Duodenal mucosa (tissue), 2 donors: ENCODE measurements at regions not wholly inside any gene's neighbourhood (a gene's known extent, or its start where the extent isn't known, plus 50 kb on each side); places are given as distances from the start of the nearest gene placed in this dataset.
"Not testable (repeated sequence)": the region's sequence is repeated elsewhere in the genome, so short reads cannot be mapped to it uniquely, and the experiment has no call there.

Experiments
- H3K27ac ChIP-seq: one replicate; pipeline ENCODE4 v1.7.0; 2013; ENCODE audit warnings: low read depth, low read length
- H3K27me3 ChIP-seq, 2 donors: one replicate each; pipeline ENCODE4 v1.7.0; 2013; ENCODE audit warnings: low read length in 2 of 2, control low read depth in 1 of 2; ENCODE audit not compliant: insufficient read depth in 2 of 2, control insufficient read depth in 1 of 2
- H3K36me3 ChIP-seq, 2 donors: one replicate each; pipeline ENCODE4 v1.7.0; 2013; ENCODE audit warnings: low read length in 2 of 2, control low read depth in 1 of 2; ENCODE audit not compliant: insufficient read depth in 2 of 2, control insufficient read depth in 1 of 2
- H3K4me1 ChIP-seq, 2 donors: one replicate each; pipeline ENCODE4 v1.7.0; 2013; ENCODE audit warnings: low read length in 2 of 2, control low read depth in 1 of 2; ENCODE audit not compliant: insufficient read depth in 2 of 2, control insufficient read depth in 1 of 2
- H3K4me3 ChIP-seq, 2 donors: one replicate each; pipeline ENCODE4 v1.7.0; 2013; ENCODE audit warnings: low read length in 2 of 2, low read depth in 1 of 2
- H3K9ac ChIP-seq, 2 donors: one replicate each; pipeline ENCODE4 v1.7.0; 2013; ENCODE audit warnings: low read length in 2 of 2, low read depth in 1 of 2
- H3K9me3 ChIP-seq, 2 donors: one replicate each; pipeline ENCODE4 v1.7.0; 2013; ENCODE audit warnings: low read length in 2 of 2, control low read depth in 1 of 2; ENCODE audit not compliant: control insufficient read depth in 1 of 2

DNA sequence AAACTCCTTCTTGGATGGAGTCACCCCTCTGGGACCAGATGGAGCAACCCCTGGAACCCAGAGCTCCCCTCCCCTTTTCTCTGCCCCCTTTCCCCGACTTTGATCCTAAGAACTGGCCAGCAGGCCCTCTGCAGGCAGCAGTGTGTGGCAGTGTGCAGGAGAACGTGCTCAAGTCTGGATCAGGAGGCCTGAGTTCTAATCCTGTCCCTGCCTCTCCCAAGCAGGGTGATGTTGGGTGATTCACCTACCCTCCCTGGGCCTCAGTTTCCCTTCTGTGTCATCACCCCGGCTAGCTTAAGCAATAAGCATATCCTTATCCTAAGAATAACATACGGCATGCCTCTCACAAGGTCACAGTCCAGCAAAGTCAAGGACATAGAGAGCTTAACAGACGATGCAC lies 67.6 kb downstream of the C9orf50 start:
- Histone ChIP-seq H3K9ac (no peak overlapping the region), H3K36me3 (no peaks in the 10 kb centered on the region), H3K27me3 (peaks cover 22 to 24% of the 10 kb centered on the region in 2 donors), H3K9me3 (no peaks in the 10 kb centered on the region), H3K4me1 (peaks cover 0 to 8% of the 10 kb centered on the region in 2 donors), H3K27ac (no peak overlapping the region), H3K4me3 (no peak overlapping the region)

DNA sequence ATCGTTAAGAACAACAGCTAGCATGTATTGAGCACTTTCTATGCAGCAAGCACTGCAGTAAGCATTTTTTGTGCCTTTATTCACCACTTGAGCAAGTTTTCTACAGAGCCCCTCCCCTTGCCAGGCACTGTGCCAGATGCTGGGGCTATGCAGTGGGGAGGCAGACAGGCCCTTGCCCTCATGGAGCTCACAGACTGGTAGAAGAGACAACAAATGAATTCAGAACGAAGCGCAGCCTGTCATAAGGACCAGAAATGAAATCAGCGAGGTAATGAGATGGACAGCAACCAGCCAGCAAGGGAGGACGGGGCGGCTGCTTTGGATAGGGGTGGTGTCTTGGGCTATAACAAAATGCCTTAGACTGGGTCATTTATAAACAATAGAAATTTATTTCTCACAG lies 68.8 kb downstream of the C9orf50 start:
- Histone ChIP-seq H3K4me3 (no peak overlapping the region), H3K36me3 (no peaks in the 10 kb centered on the region), H3K9me3 (no peaks in the 10 kb centered on the region), H3K27me3 (peaks cover 22 to 24% of the 10 kb centered on the region in 2 donors), H3K9ac (no peak overlapping the region), H3K27ac (no peak overlapping the region), H3K4me1 (peaks cover 0 to 8% of the 10 kb centered on the region in 2 donors)

DNA sequence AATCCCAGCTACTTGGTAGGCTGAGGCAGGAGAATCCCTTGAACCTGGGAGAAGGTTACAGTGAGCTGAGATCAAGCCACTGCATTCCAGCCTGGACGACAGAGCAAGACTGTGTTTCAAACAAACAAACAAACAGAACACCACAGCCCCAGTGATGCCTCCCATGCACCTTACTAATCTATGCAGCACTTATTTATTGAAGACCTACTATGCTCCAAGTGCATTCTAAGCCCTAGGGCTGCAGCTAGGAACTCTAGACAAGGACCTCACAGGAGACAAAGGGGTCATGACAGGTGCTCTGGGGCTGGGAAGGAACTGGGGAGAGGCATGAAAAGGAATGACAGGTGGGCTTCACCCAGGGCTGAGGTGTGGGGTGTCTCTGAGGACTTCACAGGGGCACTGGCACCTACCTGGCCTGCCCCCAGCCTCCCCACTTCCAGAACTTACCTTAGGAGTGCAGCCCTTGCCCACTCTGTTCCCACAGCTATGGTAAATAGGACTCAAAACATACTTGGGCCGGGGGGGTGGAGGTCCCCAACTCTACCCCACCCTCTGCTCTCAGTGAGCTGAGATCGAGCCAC lies 69.4 kb downstream of the C9orf50 start:
- no peak overlapping the region for H3K4me3 ChIP-seq
- peaks cover 0 to 8% of the 10 kb centered on the region in 2 donors for H3K4me1 ChIP-seq
- H3K9me3 ChIP-seq = no peaks in the 10 kb centered on the region
- H3K27ac ChIP-seq = no peak overlapping the region
- peaks cover 22 to 24% of the 10 kb centered on the region in 2 donors for H3K27me3 ChIP-seq
- no peaks in the 10 kb centered on the region for H3K36me3 ChIP-seq
- no peak overlapping the region for H3K9ac ChIP-seq

DNA sequence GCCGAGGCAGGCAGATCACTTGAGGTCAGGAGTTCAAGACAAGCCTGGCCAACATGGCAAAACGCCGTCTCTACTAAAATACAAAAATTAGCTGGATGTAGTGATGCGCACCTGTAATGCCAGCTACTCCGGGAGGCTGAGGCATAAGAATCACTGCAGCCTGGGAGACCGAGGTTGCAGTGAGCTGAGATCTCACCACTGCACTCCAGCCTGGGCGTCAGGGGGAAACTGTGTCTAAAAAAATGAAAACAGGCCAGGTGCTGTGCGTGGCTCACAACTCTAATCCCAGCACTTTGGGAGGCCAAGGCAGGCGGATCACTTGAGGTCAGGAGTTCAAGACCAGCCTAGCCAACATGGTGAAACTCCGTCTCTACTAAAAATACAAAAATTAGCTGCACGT lies 69.9 kb downstream of the C9orf50 start:
- not testable (repeated sequence) for H3K9ac ChIP-seq, H3K9me3 ChIP-seq, H3K4me1 ChIP-seq, H3K4me3 ChIP-seq, H3K27ac ChIP-seq, H3K36me3 ChIP-seq
- H3K27me3 ChIP-seq = peaks cover 22 to 24% of the 10 kb centered on the region in 2 donors

DNA sequence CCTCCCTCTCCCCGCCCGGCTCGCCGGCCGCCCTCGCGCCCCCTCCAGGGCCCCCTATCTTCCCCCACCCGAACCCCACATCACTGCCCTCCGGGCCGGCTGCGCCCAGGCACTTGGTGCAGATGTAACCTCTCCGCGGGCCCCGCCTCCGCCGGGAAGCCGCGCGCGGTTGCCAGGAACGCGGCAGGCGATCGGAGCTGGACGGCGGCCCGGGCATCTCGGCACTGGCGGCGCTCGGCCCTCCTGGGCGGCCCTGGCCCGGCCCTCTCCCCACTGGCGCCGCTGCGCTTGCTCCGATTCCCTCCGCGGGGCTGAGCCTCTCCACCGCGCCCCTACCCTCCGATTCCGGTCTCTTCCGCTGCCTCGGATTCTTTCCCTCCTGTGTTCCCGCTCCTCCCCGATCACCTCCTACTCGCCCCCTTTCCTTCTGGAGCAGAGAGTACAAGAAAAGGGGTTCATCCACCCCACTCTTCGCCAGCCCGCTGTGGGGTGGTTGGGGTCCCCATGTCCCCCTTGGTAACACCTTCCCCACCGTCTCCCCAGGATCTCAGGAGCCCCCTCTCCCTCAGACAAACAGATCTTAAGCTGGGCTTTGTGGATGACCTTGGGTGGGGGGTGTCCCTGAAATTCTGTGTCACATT lies 70.6 kb downstream of the C9orf50 start:
- Histone ChIP-seq H3K9me3 (no peaks in the 10 kb centered on the region), H3K36me3 (no peaks in the 10 kb centered on the region), H3K4me1 (peaks cover 0 to 8% of the 10 kb centered on the region in 2 donors), H3K27ac (peak overlapping the region; percentile 73), H3K27me3 (peaks cover 22 to 24% of the 10 kb centered on the region in 2 donors), H3K9ac (no peak overlapping the region), H3K4me3 (peak overlapping the region; percentile 36 to 47)

DNA sequence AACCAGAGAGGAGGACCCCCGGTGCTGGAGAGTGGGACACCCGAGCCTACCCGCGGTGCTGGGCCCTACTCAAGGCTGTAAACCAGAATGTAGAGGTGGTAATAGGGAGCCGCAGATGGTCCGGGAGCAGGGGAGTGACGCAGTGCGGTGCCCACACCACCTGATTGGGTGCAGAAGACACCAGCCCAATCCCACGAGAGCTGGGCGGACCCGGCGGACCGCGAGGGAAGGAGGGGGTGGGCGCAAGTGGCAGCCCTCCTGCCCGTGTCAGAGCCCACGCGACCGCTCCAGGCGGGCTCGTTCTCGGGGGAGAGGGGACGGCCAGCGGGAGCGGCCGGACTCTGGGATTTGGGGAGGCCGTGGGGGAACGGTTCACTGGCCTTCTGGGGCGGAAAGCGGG lies 71.2 kb downstream of the C9orf50 start:
- H3K27ac ChIP-seq = peak overlapping the region; percentile 73
- no peaks in the 10 kb centered on the region for H3K36me3 ChIP-seq
- H3K4me3 ChIP-seq = peak overlapping the region in 1 of 2 donors; percentile 35
- H3K9ac ChIP-seq = no peak overlapping the region
- peaks cover 22 to 24% of the 10 kb centered on the region in 2 donors for H3K27me3 ChIP-seq
- peaks cover 0 to 8% of the 10 kb centered on the region in 2 donors for H3K4me1 ChIP-seq
- no peaks in the 10 kb centered on the region for H3K9me3 ChIP-seq

DNA sequence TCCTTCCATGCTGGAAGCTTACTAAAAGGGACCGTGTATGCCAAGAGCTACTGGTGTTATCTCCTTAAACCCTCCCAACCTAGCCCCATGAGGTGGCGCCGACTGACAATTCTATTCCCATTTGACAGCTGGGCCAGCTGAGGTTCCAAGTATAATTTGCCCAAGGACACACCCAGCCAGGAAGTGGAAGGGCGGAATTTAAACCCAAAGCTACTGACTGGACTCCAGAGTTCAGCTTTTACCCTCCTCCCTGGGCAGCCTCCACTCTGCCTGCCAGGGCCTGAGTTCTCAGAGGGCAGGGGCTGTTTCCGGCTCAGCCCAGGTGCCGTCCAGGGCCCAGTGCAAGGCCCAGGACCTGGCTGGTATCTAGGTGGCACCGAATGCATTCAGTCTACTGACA lies 71.8 kb downstream of the C9orf50 start:
- H3K27ac ChIP-seq = peak overlapping the region; percentile 73
- H3K4me3 ChIP-seq = no peak overlapping the region
- H3K9ac ChIP-seq = no peak overlapping the region
- no peaks in the 10 kb centered on the region for H3K9me3 ChIP-seq
- H3K27me3 ChIP-seq = peaks cover 22 to 24% of the 10 kb centered on the region in 2 donors
- peaks cover 0 to 8% of the 10 kb centered on the region in 2 donors for H3K4me1 ChIP-seq
- H3K36me3 ChIP-seq = no peaks in the 10 kb centered on the region

DNA sequence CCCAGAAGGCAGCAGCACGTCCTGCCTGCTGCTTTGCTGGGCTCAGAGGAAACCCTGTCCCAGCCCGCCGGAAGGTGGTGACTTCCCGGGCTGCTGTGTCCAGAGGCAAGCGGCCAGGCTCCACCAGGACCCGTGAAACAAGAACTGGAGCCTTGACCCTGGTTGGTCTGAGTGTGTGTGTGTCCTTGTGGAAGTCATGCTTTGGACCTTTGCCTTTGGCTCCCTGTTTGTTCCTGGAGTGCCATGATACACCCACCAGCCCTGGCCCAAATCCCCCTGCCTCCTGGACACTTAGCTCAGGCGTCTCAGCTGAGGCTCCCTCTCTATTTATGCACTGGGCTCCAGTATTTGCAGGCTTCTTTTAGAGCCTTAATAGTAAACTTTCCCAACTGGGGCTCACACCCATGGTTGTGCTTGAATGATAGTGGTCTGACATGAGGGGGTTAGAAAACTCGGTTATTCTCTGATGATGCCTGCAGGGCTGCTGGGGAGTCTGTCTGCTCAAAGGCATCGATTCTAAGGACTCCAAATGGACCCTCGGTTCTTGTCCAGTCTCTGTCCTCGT lies 72.2 kb downstream of the C9orf50 start:
- peaks cover 22 to 24% of the 10 kb centered on the region in 2 donors for H3K27me3 ChIP-seq
- no peak overlapping the region for H3K9ac ChIP-seq
- no peaks in the 10 kb centered on the region for H3K9me3 ChIP-seq
- H3K36me3 ChIP-seq = no peaks in the 10 kb centered on the region
- H3K27ac ChIP-seq = no peak overlapping the region
- H3K4me1 ChIP-seq = peaks cover 0 to 8% of the 10 kb centered on the region in 2 donors
- H3K4me3 ChIP-seq = no peak overlapping the region

DNA sequence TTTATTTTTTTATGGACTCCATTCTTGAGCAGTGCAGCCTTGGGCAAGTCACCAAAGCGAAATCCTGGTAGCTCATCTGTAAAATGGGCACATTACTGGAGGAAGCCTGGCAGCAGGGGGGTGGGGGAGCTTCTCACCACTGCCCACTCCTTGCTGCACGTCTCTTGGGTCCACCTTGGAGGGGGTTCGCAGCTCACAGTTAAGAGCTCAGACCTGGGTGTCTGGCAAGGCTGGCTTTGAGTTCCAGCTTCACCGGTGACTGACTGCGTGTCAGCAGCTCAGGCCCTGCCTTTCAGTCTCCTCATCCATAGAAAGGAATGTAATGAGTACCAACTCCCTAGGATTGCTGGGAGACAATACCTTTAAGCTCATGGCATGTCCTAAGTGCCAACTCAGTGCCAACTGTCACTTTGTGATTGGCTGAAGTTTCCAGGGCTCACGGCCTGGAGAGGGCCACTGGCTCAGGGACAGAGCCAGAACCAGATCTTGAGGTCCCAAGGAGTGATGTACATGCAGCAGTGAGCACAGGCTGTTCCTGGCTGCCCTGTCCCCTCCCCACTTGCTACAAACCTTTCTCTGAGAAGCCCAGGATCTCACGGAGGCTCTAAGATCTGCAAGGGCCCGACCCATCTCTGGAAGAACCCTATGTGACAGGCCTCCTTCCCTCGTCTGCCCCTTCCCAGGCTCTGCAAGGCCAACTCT lies 72.9 kb downstream of the C9orf50 start:
- Histone ChIP-seq H3K27me3 (peaks cover 22 to 24% of the 10 kb centered on the region in 2 donors), H3K9me3 (no peaks in the 10 kb centered on the region), H3K36me3 (no peaks in the 10 kb centered on the region), H3K4me1 (peaks cover 0 to 8% of the 10 kb centered on the region in 2 donors), H3K27ac (no peak overlapping the region), H3K9ac (no peak overlapping the region), H3K4me3 (no peak overlapping the region)

DNA sequence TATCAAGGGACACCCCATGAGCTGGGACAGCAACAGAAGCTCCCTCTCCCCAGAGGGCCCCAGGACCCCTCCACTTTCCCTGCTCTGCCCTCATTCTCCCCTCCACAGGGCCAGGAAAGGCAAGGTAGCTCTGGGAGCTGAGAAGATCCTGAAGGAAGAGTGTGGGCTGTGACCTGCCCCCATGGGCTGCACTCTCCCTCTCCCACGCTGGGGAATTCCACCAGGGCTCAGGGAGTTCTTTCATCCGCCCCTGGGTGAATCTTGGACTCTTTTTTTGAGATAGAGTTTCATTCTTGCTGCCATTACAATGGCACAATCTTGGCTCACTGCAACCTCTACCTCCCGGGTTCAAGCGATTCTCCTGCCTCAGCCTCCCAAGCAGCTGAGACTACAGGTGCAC lies 73.8 kb downstream of the C9orf50 start:
- H3K27ac ChIP-seq = no peak overlapping the region
- no peaks in the 10 kb centered on the region for H3K9me3 ChIP-seq
- peaks cover 0 to 8% of the 10 kb centered on the region in 2 donors for H3K4me1 ChIP-seq
- H3K27me3 ChIP-seq = peaks cover 22 to 24% of the 10 kb centered on the region in 2 donors
- H3K9ac ChIP-seq = no peak overlapping the region
- no peaks in the 10 kb centered on the region for H3K36me3 ChIP-seq
- H3K4me3 ChIP-seq = no peak overlapping the region
